ENCODE measurements at regions not wholly inside any gene's neighbourhood (a gene's known extent, or its start where the extent isn't known, plus 50 kb on each side); places are given as distances from the start of the nearest gene placed in this dataset.

- no peak for TF ChIP-seq CTCF (conservative IDR thresholded peaks at IDR 0.05; ENCODE audit: low read length)
- TF ChIP-seq EZH2phosphoT487 (IDR thresholded peaks at IDR 0.05; ENCODE audit: borderline replicate concordance, low read depth, low read length) = no peak
Measured at GRCh38 chr4:42787079-42787463, 105.4 kb upstream of the GRXCR1 start.
